GM12872 (cell line): ENCODE measurements at regions not wholly inside any gene's neighbourhood (a gene's known extent, or its start where the extent isn't known, plus 50 kb on each side); places are given as distances from the start of the nearest gene placed in this dataset.

Experiments
- CTCF ChIP-seq: IDR thresholded peaks from 3 replicates; pipeline ENCODE4 v1.5.1; 2011; ENCODE audit warnings: low read depth, mild to moderate bottlenecking, low read length, moderate library complexity; ENCODE audit not compliant: insufficient read depth

- TF ChIP-seq CTCF: no peak
These were observed 461.5 kb upstream of the PROX1 start for GRCh38 chr1:213526306-213526705.

- TF ChIP-seq CTCF: no peak
These were observed 457.0 kb upstream of the PROX1 start for GRCh38 chr1:213530611-213531320.

DNA sequence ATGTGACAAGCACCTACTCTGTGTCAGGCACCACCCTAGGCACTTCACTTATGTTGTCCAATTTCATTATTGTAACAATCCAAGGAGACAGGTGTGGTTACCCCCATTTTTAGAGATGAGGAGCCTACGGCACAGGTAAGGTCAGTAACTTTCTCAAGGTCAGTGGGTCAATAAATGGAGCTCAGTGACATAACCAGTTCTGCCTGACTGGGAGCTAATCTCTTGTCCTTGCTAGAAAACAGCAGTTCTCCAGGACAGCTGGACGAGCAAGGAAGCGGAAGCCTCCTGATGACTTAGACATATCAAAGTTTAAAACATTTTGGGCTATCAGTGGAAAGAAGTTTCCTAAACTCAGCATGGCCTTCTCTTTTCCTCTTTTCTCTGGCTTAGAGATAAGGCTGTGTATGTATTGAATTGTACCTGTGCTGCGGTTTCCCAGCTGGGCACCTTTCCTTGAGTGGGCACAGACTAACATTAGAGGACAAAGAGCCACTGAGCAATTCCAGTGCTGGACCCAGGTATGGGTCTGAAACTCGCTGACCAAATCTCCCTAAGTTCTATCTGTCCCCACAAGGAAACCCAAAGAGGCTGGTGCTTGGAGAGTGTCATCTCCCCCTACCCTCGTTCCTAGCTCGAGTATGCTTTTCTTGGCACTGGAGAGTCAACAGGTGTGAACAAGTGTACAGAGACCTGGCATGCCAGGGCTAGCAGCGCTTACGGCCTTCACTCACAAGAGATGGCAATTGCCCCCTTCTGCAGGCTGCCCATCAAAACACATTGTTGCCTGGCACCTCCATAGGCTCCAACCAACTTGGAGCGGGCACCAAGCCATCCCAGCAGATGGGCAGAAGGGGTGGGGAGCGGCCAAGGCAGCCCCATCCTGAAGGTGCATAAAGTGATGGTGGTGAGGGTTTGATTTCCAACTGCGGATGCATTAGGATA lies 456.1 kb upstream of the PROX1 start:
- no peak for TF ChIP-seq CTCF

GRCh38 chr1:213533125-213533524 lies 454.6 kb upstream of the PROX1 start:
- TF ChIP-seq CTCF: no peak

DNA sequence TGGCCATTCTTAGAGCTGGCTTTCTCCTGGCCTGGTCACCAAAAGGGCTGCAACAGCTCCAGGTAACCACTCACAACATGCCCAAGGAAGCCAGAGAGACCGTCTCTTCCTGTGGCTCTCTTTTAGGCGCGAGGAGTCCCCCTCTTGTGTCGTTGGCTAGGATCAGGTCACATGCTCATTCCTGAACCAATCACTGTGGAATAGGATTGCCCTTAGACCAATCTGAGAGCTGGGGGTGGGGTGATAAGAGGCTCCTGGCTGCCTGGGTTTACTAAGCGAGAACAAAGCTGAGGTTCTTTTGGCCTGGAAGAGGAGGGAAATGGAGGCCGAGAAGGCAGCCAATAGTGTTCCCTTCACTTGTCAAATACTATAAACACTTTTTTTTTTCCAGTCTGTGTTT lies 452.1 kb upstream of the PROX1 start:
- no peak for TF ChIP-seq CTCF

GRCh38 chr1:213538251-213538650 lies 449.5 kb upstream of the PROX1 start:
- no peak for TF ChIP-seq CTCF

DNA sequence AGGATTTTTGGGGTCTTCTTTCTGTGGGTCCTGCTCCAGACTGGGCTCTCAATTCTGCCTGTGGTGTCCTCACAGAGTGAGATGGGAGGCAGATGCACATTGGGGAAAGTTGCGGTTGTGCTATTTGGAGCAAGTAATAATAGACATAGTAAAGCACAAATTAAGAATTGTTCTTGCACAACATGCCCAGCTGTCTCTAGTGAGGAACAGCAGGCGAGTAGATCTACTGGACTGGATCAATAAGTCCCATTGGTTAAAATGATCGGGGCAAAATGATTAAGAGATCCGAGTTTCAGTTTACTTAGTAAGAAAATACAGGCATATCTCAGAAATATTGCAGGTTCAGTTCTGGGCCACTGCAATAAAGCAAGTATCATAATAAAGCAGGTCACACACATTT lies 448.3 kb upstream of the PROX1 start:
- TF ChIP-seq CTCF: no peak
